Hematopoietic multipotent progenitor cell treated with erythropoietin and hydrocortisone succinate and interleukin-3 and kit ligand, for 6 days (in vitro differentiated cells): ENCODE measurements at regions not wholly inside any gene's neighbourhood (a gene's known extent, or its start where the extent isn't known, plus 50 kb on each side); places are given as distances from the start of the nearest gene placed in this dataset.
"Not testable (repeated sequence)": the region's sequence is repeated elsewhere in the genome, so short reads cannot be mapped to it uniquely, and the experiment has no call there.

Experiments
- DNase-seq: peaks from one replicate; pipeline ENCODE4 v3.0.0-alpha.2; 2015

DNA sequence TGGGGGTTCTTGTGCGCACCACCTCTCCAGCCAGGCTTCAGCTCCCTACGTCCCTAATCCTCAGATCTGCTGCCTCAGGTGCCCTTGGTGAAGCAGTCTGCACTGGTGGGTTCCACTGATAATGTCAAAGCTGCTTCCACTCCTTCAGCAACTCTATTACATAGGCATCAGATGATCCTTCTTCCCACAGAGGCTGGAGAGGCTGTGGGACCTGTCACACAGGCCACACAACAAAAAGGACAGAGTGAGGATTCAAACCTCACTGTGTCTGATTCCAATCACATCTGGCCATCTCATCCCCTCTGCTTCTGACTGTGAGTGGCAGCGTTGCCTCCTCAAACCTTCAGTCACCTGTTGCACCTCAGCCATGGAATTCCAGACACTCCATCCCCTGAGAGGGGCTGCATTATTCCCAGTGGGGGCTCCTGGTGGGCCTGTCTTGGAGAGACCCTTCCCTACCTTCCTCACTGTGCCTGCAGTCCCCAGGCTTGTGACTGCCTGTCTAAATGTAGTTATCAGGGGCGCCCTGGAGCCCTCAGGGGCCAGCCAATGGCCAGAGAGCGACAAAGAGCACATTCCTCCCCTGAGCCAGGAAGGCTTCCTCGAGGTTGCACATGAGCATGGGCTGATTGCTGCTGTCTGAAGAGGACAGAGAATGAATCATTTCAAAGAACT is 211.4 kb upstream of the ECI2 start:
- DNase-seq, result no peak

DNA sequence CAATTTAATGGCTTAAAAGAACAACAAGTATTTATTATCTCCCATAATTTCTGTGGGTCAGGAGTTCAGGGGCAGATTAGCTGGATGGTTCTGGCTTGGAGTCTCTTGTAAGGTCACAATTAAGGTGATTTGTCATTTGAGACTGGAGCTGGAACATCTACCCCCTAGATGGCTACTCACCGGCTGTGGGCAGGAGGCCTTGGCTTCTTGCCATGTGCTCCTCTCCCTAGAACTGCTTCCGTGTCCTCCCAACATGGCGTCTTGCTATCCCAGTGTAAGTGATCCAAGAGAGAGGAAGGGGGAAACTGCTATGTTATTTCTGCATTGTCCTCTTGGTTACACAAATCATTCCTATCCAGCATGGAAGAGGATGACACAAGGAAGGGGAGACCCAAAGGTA is 210.2 kb upstream of the ECI2 start:
- no peak for DNase-seq

- DNase-seq, result peak; percentile 20
These were observed 209.0 kb upstream of the ECI2 start for GRCh38 chr6:4344317-4344899.

- no peak for DNase-seq
These were observed 207.2 kb upstream of the ECI2 start for GRCh38 chr6:4342407-4343137.

DNA sequence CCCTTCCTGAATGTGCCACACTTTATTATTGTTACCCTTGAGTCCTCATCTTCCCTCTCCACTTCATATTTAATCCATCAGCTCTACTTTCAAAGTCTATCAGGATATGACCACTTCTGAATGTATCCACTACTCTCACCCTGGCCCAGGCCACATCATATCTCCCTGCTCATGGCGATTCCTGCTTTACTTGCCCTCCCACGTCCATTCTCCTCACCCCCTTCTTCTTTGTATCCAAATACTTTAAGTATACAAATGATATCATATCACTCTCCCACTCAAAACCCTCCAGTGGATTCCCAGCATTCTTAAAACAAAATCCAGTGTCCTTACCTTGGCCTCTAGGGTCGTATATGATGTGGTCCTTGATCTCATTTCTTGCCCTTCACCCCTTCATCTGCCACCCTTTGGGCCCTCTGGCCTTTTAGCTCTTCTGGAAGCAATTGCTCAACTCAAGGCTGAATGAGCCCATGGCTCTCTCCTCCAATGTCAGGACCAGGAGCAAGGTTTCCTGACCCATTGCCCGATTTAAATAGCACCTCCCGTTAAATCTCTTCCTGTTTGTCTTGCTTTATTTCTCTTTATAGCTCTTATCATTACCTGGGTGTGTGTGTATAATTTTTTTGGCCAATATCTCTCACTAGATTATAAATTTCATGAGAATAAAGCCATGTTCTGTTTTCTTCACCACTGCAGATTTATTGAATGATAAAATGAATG is 205.9 kb upstream of the ECI2 start:
- no peak for DNase-seq

- DNase-seq, result no peak
These were observed 205.2 kb upstream of the ECI2 start for GRCh38 chr6:4340544-4340943.

- DNase-seq, result no peak
These were observed 203.5 kb upstream of the ECI2 start for GRCh38 chr6:4338884-4339283.

- DNase-seq, result no peak
These were observed 201.5 kb upstream of the ECI2 start for GRCh38 chr6:4336778-4337442.

GRCh38 chr6:4336084-4336483 is 200.7 kb upstream of the ECI2 start:
- DNase-seq, result no peak

- DNase-seq, result not testable (repeated sequence)
These were observed 198.9 kb upstream of the ECI2 start for GRCh38 chr6:4334158-4334740.

- DNase-seq, result no peak
These were observed 192.5 kb upstream of the ECI2 start for GRCh38 chr6:4327841-4328240.

DNA sequence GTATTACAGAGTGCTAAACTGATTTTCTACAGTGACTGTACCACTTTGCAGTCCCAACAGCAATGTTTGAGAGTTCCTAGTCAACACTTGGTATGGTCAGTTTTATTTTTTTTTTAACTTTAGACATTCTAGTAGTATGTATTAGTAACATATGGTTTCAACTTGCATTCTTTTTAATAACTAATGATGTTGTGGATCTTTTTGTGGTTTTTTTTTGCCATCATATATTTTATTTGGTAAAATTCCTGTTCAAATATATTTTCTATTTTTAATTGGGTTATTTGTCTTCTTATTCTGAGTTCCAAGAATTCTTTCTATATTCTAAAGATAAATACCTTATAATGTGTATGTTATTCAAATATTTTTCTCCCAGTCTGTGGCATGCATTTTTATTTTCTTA is 189.4 kb upstream of the ECI2 start:
- DNase-seq, result no peak

- DNase-seq, result no peak
These were observed 187.9 kb upstream of the ECI2 start for GRCh38 chr6:4323322-4323721.

GRCh38 chr6:4322846-4323309 is 187.5 kb upstream of the ECI2 start:
- DNase-seq, result no peak

DNA sequence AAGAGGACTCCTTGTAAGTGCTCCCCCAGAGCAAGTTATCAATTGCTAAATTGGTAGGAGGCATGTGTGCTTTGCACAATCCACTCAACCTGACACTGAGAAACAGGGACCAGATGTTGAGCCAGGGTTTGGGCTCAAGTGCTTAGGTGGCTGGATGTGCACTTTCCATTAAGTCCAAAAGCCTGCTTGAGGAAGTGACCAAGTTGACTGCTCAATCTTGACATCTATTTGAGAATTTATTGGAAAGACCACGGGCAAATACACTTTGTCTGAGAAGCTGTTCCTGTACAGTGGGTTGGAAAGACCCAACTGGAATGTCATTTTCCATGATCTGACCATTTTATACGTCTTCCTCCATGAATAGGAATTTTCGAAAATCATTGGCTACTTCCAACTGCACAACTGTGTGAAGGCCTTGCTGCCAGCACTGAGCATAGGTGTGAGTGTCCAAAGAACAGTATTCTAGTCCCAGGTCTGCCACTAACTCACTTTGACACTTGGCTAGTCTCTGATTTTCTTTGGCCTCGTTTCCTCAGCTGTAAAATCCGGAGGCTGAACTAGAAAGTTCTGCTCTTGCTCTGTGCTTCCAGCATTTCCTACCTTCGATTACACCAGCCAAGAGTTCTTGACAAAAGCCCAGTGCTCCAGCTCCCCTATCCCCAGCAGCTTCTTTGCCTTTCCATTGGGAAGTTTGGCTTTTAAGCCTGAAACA is 186.9 kb upstream of the ECI2 start:
- no peak for DNase-seq

- DNase-seq, result no peak
These were observed 185.5 kb upstream of the ECI2 start for GRCh38 chr6:4320860-4321259.

- no peak for DNase-seq
These were observed 184.8 kb upstream of the ECI2 start for GRCh38 chr6:4319981-4320683.

DNA sequence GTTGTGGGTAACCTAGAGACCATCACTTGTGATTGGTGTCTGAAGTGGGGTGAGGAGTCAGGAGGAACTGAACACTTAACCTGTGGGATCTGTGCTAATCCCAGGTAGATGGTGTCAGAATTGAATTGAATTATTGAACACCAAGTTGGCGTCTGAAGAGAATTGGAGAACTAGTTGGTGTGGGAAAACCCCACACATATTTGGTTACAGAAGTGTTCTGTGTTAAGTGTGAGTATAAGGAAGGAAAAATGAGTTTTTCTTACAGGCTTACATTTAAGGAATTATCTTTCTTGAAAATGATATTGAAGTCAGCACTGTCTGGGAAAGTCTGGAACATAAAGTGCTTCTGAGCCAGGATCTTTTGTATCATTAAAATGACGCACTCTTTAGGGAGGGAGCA is 182.9 kb upstream of the ECI2 start:
- DNase-seq, result no peak

- peak; percentile 35 for DNase-seq
These were observed 181.6 kb upstream of the ECI2 start for GRCh38 chr6:4316867-4317400.

- no peak for DNase-seq
These were observed 178.9 kb upstream of the ECI2 start for GRCh38 chr6:4314201-4314707.
